Kidney epithelial cell (primary cell): ENCODE measurements at regions not wholly inside any gene's neighbourhood (a gene's known extent, or its start where the extent isn't known, plus 50 kb on each side); places are given as distances from the start of the nearest gene placed in this dataset.

Source experiments
- DNase-seq: peaks from one replicate; pipeline ENCODE4 v3.0.0-alpha.2; 2010; ENCODE audit warnings: low read depth
- H3K27me3 ChIP-seq: 2 replicates; pipeline ENCODE4 v1.6.0; 2011; ENCODE audit warnings: low read length; ENCODE audit not compliant: control insufficient read depth, insufficient read depth
- H3K36me3 ChIP-seq: 2 replicates; pipeline ENCODE4 v1.5.1; 2011; ENCODE audit warnings: low read length; ENCODE audit not compliant: control insufficient read depth, insufficient read depth
- H3K4me3 ChIP-seq: 2 replicates; pipeline ENCODE4 v1.5.1; 2011; ENCODE audit warnings: low read depth, mild to moderate bottlenecking, control low read depth, low read length
- CTCF ChIP-seq: IDR thresholded peaks from 2 replicates; pipeline ENCODE4 v1.5.1; 2011; ENCODE audit warnings: mild to moderate bottlenecking, moderate library complexity, low read length, control low read depth, inconsistent platforms; ENCODE audit not compliant: insufficient read depth, poor library complexity, severe bottlenecking

GRCh38 chr2:150554046-150554445, 66.6 kb upstream of the RND3 start:
- Histone ChIP-seq H3K27me3 (no peaks in the 10 kb centered on the region), H3K4me3 (no peak overlapping the region), H3K36me3 (no peaks in the 10 kb centered on the region)
- no peak for TF ChIP-seq CTCF
- no peak for DNase-seq

- no peaks in the 10 kb centered on the region for H3K36me3 ChIP-seq
- DNase-seq = no peak
- no peak overlapping the region for H3K4me3 ChIP-seq
- no peaks in the 10 kb centered on the region for H3K27me3 ChIP-seq
- TF ChIP-seq CTCF = no peak
These were observed 64.8 kb upstream of the RND3 start for GRCh38 chr2:150552041-150552820.

GRCh38 chr2:150549381-150549780, 61.9 kb upstream of the RND3 start:
- no peak overlapping the region for H3K4me3 ChIP-seq
- H3K27me3 ChIP-seq = no peaks in the 10 kb centered on the region
- H3K36me3 ChIP-seq = no peaks in the 10 kb centered on the region
- TF ChIP-seq CTCF = no peak
- DNase-seq = no peak

- Histone ChIP-seq H3K27me3 (no peaks in the 10 kb centered on the region), H3K4me3 (no peak overlapping the region), H3K36me3 (no peaks in the 10 kb centered on the region)
- DNase-seq = no peak
- peak; percentile 45 for TF ChIP-seq CTCF
These were observed 61.1 kb upstream of the RND3 start for GRCh38 chr2:150548527-150548926.

GRCh38 chr2:150545916-150546315, 58.4 kb upstream of the RND3 start:
- Histone ChIP-seq H3K27me3 (no peaks in the 10 kb centered on the region), H3K36me3 (no peaks in the 10 kb centered on the region), H3K4me3 (no peak overlapping the region)
- TF ChIP-seq CTCF = no peak
- no peak for DNase-seq

GRCh38 chr2:150544731-150545130, 57.3 kb upstream of the RND3 start:
- Histone ChIP-seq H3K36me3 (no peaks in the 10 kb centered on the region), H3K27me3 (no peaks in the 10 kb centered on the region)
- TF ChIP-seq CTCF = no peak

More at GRCh38 chr2:150544731-150545130, 57.3 kb upstream of the RND3 start:
- no peak for DNase-seq
- H3K4me3 ChIP-seq = no peak overlapping the region
